Heart left ventricle (tissue), 16 donors: ENCODE measurements at regions not wholly inside any gene's neighbourhood (a gene's known extent, or its start where the extent isn't known, plus 50 kb on each side); places are given as distances from the start of the nearest gene placed in this dataset.

Experiments
- ATAC-seq, 4 donors: fragments of 200-7000 bp; cut with Tn5 transposase; one replicate each; pipeline ENCODE4 v1.9.1; 2020 to 2022; ENCODE audit warnings: moderate library complexity in 4 of 4, mild to moderate bottlenecking in 3 of 4, moderate number of reproducible peaks in 1 of 4
- DNase-seq, 5 donors: peaks; one replicate each; pipeline ENCODE4 v3.0.0-alpha.2; 2020
- H3K27ac ChIP-seq, 12 donors: fragments of 200-600 bp; sonication (generic) in 4 of 12; one replicate each; pipeline versions ENCODE4 v1.5.0 to v1.8.0; 2016 to 2022; ENCODE audit warnings: mild to moderate bottlenecking in 2 of 12
- H3K27me3 ChIP-seq, 9 donors: fragments of 200-600 bp; sonication (generic) in 2 of 9; one replicate each; pipeline versions ENCODE4 v1.5.1 to v1.8.0; 2016 to 2022; ENCODE audit warnings: mild to moderate bottlenecking in 3 of 9
- H3K36me3 ChIP-seq, 9 donors: fragments of 200-600 bp; sonication (generic) in 2 of 9; one replicate each; pipeline versions ENCODE4 v1.5.0 to v1.8.0; 2018 to 2022; ENCODE audit warnings: mild to moderate bottlenecking in 2 of 9
- H3K4me1 ChIP-seq, 12 donors: fragments of 200-600 bp; sonication (generic) in 4 of 12; one replicate each; pipeline versions ENCODE4 v1.5.0 to v1.8.0; 2016 to 2022; ENCODE audit warnings: mild to moderate bottlenecking in 3 of 12
- H3K4me3 ChIP-seq, 12 donors: fragments of 200-600 bp; sonication (generic) in 4 of 12; one replicate each; pipeline versions ENCODE4 v1.5.0 to v1.8.0; 2017 to 2022; ENCODE audit warnings: mild to moderate bottlenecking in 9 of 12, moderate library complexity in 4 of 12
- H3K9me3 ChIP-seq, 12 donors: fragments of 200-600 bp; sonication (generic) in 4 of 12; one replicate each; pipeline versions ENCODE4 v1.5.0 to v1.8.0; 2016 to 2022; ENCODE audit warnings: mild to moderate bottlenecking in 1 of 12
- CTCF ChIP-seq, 12 donors: fragments of 200-600 bp; sonication (generic) in 4 of 12; IDR thresholded peaks; one replicate each; pipeline versions ENCODE4 v1.5.0 to v1.8.0; 2018 to 2022; ENCODE audit warnings: antibody characterized with exemption in 12 of 12, mild to moderate bottlenecking in 5 of 12
- POLR2A ChIP-seq, 2 donors: fragments of 450-650 bp; IDR thresholded peaks; one replicate each; pipeline ENCODE4 v1.6.1; 2017; ENCODE audit warnings: antibody characterized with exemption in 2 of 2, mild to moderate bottlenecking in 2 of 2, moderate library complexity in 2 of 2
- WGBS, 4 donors: extraction: QIAGEN DNeasy Blood & Tissue Kit in 2 of 4; methylation state at CpG; one replicate each; pipeline versions ENCODE4 v1.1.5 to v1.1.7; 2013 to 2018; 5-methylcytosine and 5-hydroxymethylcytosine counted together
- intact Hi-C, 10 donors: fragments of 100-400 bp; cut with DNase I; formaldehyde crosslinking; loops; one replicate each; pipeline versions ENCODE4 v1.11.1 to v1.14.2; 2022
- donor health status: ischemic (EF 13 %, LVEDD 7.1; RV severe dilation, severe dysfunction).
- donor health status: healthy with polysubstance abuse.
- donor health status: DM: no; HTN: yes; CAD: no.
- donor health status: DM: no; HTN: no; CAD: no.
- donor health status: ischemic (EF 25% LVEDD 6.9; RV normal size, moderate dysfunction).
- donor health status: ischemic (EF 25% LVEDD 5.7; RV mildly dilated, moderate dysfunction).
- donor health status: healthy.
- donor health status: DM: yes; HTN: yes; CAD: no.
- donor health status: ischemic (EF 35%, LVEDD 5.7; RV mildly dilated, moderate dysfunction).
- donor health status: nonischemic (EF 11% LVEDD 7.7; RV severe dilation, severe dysfunction).
- donor health status: DM: yes; HTN: yes; CAD: no.
- donor health status: PGD.
- donor health status: ischemic (EF 29% LVEDD 5.4; RV normal size, mild dysfunction).
- donor health status: nonischemic (EF 23%, LVEDD 6.1; RV moderate dilation, normal function).

DNA sequence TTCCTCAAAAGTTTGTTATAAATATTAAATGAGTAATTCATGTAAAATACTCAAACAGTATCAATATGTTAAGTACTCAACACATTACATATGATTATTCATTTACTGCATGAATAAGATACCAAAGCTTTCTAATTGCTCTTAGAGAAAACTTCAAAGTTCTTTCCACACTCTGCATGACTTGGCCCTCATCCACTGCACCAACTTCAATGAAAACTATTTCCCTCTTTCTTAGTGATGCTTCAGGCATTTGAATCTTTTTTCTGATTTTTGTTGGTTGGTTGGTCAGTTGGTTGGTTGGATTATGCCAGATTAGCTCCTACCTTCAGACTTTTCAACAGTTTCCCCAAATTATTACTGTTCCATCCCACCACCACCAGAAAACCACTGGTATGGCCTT lies 314.7 kb upstream of the RGMB start:
- ATAC-seq: no peak
- H3K27ac ChIP-seq: no peak overlapping the region
- intact Hi-C loops: no loop called here
- H3K27me3 ChIP-seq: no peaks in the 10 kb centered on the region
- no peak for DNase-seq
- TF ChIP-seq POLR2A (IDR thresholded peaks at IDR 0.05) (no peak), CTCF (IDR thresholded peaks at IDR 0.05) (no peak)
- no peaks in the 10 kb centered on the region for H3K9me3 ChIP-seq
- H3K4me3 ChIP-seq: no peak overlapping the region
- H3K36me3 ChIP-seq: no peaks in the 10 kb centered on the region
- no peaks in the 10 kb centered on the region for H3K4me1 ChIP-seq

- Histone ChIP-seq H3K27me3 (no peaks in the 10 kb centered on the region), H3K9me3 (no peaks in the 10 kb centered on the region), H3K36me3 (no peaks in the 10 kb centered on the region), H3K4me1 (no peaks in the 10 kb centered on the region), H3K4me3 (no peak overlapping the region), H3K27ac (no peak overlapping the region)
- ATAC-seq (no peak), DNase-seq (no peak)
- TF ChIP-seq POLR2A (IDR thresholded peaks at IDR 0.05) (no peak), CTCF (IDR thresholded peaks at IDR 0.05) (no peak)
- WGBS, 4 donors: 38 to 70% (median 62%) methylated on average over 1 of the region's 1 CpG
- intact Hi-C loops: loop anchor here in 1 of 10 donors (10.0 kb wide), 1 partner anchor 624 kb away; no protein-coding TSS in a partner anchor
These were observed 312.9 kb upstream of the RGMB start for GRCh38 chr5:98460536-98460935.

DNA sequence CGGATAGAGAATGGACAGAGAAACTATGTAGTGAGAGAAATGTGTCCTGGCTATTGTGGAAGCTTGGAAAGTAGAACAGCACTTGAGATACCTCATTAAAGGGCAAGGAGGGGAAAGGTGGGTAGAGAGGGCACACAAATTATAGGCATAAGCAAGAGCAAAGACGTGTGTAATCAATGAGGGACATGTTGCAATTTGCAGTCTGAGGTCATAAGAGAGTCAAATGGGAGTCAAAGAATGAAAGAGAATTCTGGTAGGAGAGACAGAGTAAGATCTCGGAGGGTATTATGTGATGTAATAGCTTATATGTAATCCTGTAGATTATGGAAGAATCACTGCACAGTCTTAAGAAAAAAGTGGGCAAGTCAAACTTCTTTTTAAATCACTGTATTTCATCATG lies 312.0 kb upstream of the RGMB start:
- no peak for DNase-seq
- H3K9me3 ChIP-seq: no peaks in the 10 kb centered on the region
- H3K27ac ChIP-seq: no peak overlapping the region
- no peaks in the 10 kb centered on the region for H3K36me3 ChIP-seq
- intact Hi-C loops: loop anchor here in 1 of 10 donors (10.0 kb wide), 1 partner anchor 623 kb away; no protein-coding TSS in a partner anchor
- no peak for TF ChIP-seq POLR2A (IDR thresholded peaks at IDR 0.05)
- TF ChIP-seq CTCF (IDR thresholded peaks at IDR 0.05): no peak
- no peak for ATAC-seq
- H3K4me1 ChIP-seq: no peaks in the 10 kb centered on the region
- H3K27me3 ChIP-seq: no peaks in the 10 kb centered on the region
- 70 to 75% (median 72%) methylated on average over 3 of the region's 3 CpGs for WGBS, 4 donors
- H3K4me3 ChIP-seq: no peak overlapping the region

DNA sequence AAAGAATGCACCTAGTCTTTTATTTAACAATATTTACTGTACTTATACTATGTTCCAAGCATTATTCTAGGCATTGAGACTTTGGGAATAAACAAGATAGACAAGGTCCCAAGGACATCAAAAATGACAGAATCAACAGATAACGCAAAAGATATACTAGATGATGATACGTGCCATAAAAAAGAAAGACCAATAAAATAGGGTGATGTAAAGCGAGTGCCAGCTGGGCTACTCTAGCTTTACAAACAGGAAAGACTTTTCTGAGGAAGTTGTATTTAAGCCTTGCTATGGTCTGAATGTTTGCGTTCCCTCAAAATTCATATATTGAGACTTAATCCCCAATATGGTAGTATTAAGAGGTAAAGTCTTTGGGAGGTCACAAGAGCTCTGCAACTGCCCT lies 310.2 kb upstream of the RGMB start:
- WGBS, 4 donors: 77 to 93% (median 86%) methylated on average over 4 of the region's 4 CpGs
- no peak for ATAC-seq
- Histone ChIP-seq H3K27ac (no peak overlapping the region), H3K4me1 (no peaks in the 10 kb centered on the region), H3K9me3 (no peaks in the 10 kb centered on the region), H3K4me3 (no peak overlapping the region), H3K36me3 (no peaks in the 10 kb centered on the region), H3K27me3 (no peaks in the 10 kb centered on the region)
- intact Hi-C loops: loop anchor here in 1 of 10 donors (10.0 kb wide), 1 partner anchor 622 kb away; no protein-coding TSS in a partner anchor
- TF ChIP-seq POLR2A (IDR thresholded peaks at IDR 0.05) (no peak), CTCF (IDR thresholded peaks at IDR 0.05) (no peak)
- no peak for DNase-seq
